RWPE2 (cell line): ENCODE measurements at regions not wholly inside any gene's neighbourhood (a gene's known extent, or its start where the extent isn't known, plus 50 kb on each side); places are given as distances from the start of the nearest gene placed in this dataset.

Experiments
- ATAC-seq: fragments of 200-7000 bp; cut with Tn5 transposase; 3 replicates; pipeline ENCODE4 v1.9.1; 2021; ENCODE audit warnings: low read depth
- DNase-seq: peaks from one replicate; pipeline ENCODE4 v3.0.0-alpha.2; 2020; ENCODE audit warnings: low spot score
- H3K27ac ChIP-seq: fragments of 450-650 bp; 2 replicates; pipeline ENCODE4 v1.5.1; 2017; ENCODE audit warnings: mild to moderate bottlenecking; ENCODE audit not compliant: poor library complexity, severe bottlenecking
- H3K27me3 ChIP-seq: fragments of 250-450 bp; sonication (Bioruptor Pico); 2 replicates; pipeline ENCODE4 v1.5.1; 2021; ENCODE audit warnings: mild to moderate bottlenecking, moderate library complexity; ENCODE audit not compliant: insufficient read depth, poor library complexity, severe bottlenecking
- H3K36me3 ChIP-seq: fragments of 250-450 bp; sonication (Bioruptor Pico); 2 replicates; pipeline ENCODE4 v1.5.1; 2020; ENCODE audit warnings: low read depth, mild to moderate bottlenecking, moderate library complexity
- H3K4me1 ChIP-seq: fragments of 250-450 bp; sonication (Bioruptor Pico); 2 replicates; pipeline ENCODE4 v1.5.1; 2021; ENCODE audit warnings: mild to moderate bottlenecking, moderate library complexity; ENCODE audit not compliant: insufficient read depth, poor library complexity, severe bottlenecking
- H3K4me3 ChIP-seq: fragments of 250-450 bp; sonication (Bioruptor Pico); 2 replicates; pipeline ENCODE4 v1.5.1; 2021; ENCODE audit warnings: mild to moderate bottlenecking, moderate library complexity; ENCODE audit not compliant: severe bottlenecking
- H3K9me3 ChIP-seq: fragments of 250-450 bp; sonication (Bioruptor Pico); 2 replicates; pipeline ENCODE4 v1.5.1; 2021; ENCODE audit warnings: mild to moderate bottlenecking, moderate library complexity; ENCODE audit not compliant: severe bottlenecking
- TF ChIP-seq, protein P1 (sequence below): fragments of 450-650 bp; IDR thresholded peaks from one replicate; pipeline ENCODE4 v1.5.1; 2017; ENCODE audit warnings: mild to moderate bottlenecking, moderate library complexity; ENCODE audit not compliant: poor library complexity, severe bottlenecking

DNA sequence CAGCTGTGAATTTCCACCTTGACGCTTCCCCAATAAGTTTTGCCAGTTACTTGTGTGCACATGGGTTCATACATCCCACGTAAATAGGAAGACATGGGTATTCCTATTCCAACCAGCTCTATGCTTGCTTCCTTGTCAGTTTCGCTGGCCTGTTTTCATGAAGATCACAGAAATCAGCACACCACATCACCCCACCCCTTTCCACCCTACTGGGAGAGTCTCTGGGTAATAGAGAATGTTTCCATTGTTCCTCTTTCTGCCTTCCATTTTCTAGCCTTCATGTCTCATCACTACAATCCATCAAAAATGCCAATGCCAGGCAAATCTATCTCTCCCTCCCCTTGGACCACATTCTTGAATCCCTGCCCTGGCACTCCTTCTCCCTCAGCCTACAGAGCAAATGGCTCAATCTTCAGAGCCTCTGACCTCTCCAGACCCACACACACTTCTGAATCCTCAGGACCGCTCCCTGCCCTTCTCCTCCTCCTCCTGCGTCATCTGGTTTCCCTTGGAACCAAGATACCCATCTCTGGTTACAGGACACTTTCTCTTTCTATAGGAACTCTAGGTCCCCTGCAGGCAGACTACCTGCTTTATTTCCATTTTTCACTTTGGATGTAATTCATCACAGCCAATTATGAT, 323.3 kb downstream of the DHX15 start:
- H3K9me3 ChIP-seq = no peaks in the 10 kb centered on the region
- H3K36me3 ChIP-seq = no peaks in the 10 kb centered on the region
- DNase-seq (no peak), ATAC-seq (no peak)
- H3K4me1 ChIP-seq = no peaks in the 10 kb centered on the region
- H3K27ac ChIP-seq = no peak overlapping the region
- no peaks in the 10 kb centered on the region for H3K27me3 ChIP-seq
- H3K4me3 ChIP-seq = no peak overlapping the region
- TF ChIP-seq, protein P1, sequence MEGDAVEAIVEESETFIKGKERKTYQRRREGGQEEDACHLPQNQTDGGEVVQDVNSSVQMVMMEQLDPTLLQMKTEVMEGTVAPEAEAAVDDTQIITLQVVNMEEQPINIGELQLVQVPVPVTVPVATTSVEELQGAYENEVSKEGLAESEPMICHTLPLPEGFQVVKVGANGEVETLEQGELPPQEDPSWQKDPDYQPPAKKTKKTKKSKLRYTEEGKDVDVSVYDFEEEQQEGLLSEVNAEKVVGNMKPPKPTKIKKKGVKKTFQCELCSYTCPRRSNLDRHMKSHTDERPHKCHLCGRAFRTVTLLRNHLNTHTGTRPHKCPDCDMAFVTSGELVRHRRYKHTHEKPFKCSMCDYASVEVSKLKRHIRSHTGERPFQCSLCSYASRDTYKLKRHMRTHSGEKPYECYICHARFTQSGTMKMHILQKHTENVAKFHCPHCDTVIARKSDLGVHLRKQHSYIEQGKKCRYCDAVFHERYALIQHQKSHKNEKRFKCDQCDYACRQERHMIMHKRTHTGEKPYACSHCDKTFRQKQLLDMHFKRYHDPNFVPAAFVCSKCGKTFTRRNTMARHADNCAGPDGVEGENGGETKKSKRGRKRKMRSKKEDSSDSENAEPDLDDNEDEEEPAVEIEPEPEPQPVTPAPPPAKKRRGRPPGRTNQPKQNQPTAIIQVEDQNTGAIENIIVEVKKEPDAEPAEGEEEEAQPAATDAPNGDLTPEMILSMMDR = no peak

DNA sequence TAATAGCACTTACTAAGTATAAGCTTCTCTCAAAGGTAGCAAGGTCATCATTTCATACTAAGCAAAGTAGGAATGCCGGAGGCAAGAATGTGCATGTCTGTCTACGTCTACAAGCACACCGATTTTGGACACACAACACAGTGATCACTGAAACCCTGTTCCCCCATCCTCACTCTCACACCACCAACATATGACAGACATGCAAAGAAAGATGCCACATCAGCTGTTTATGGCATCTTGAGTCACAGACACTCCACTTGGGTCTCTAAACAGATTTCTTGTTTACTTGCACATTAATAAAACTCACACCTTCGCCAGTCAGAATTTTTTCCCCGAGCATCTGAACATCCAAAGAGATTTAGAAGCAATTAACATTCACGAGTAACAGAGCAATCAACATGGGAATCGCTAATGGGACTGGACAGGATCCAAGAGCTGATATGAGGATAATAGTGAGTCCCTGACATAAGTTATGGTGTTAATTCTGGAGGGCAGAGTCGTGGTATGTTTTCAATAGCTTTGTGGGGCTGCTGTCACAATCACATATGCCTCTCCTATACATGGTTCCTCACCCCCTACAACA, 324.1 kb downstream of the DHX15 start:
- Histone ChIP-seq H3K4me3 (no peak overlapping the region), H3K9me3 (no peaks in the 10 kb centered on the region), H3K27me3 (no peaks in the 10 kb centered on the region), H3K27ac (no peak overlapping the region), H3K36me3 (no peaks in the 10 kb centered on the region), H3K4me1 (no peaks in the 10 kb centered on the region)
- TF ChIP-seq, protein P1 = no peak
- no peak for DNase-seq
- no peak for ATAC-seq

DNA sequence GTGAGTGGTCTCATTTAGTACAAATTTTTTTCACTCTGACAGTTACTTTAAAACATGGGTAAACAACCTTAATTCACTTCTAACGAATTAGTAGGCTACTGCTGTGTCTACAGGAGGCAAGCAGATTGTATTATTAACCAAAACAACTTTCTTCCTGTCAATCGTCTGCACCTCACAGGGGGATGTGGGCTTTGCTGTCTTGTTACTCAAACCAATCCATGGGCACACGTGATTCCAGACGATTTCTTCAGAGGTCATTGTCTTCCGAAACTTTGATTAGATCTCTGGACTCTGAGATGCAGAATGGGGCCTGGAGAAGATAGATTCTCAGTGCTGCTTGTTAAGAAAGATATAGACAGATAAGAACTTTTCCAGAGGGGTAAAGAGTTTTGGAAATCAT, 327.8 kb downstream of the DHX15 start:
- ATAC-seq (no peak), DNase-seq (no peak)
- no peaks in the 10 kb centered on the region for H3K36me3 ChIP-seq
- no peaks in the 10 kb centered on the region for H3K4me1 ChIP-seq
- no peak overlapping the region for H3K27ac ChIP-seq
- no peaks in the 10 kb centered on the region for H3K27me3 ChIP-seq
- no peaks in the 10 kb centered on the region for H3K9me3 ChIP-seq
- no peak overlapping the region for H3K4me3 ChIP-seq
- TF ChIP-seq, protein P1 = no peak

DNA sequence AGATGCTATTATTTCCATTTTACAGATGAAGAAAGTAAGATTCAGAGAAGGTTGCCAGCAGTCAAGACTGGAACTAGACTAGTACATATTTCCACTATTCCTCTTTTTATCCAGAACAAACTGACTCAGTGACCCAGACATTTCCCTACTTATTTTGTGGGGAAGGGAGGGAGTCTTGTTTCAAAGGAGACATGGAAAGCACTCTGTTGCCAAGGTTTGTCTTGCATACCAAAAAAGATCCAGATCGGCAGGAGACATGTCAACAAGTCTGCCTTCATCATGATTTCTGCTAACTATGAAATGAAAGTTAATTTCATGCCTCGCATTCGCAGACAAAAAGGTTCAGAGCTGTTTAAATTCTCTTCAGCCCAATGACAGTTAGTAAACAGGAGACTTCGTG, 328.3 kb downstream of the DHX15 start:
- Histone ChIP-seq H3K4me1 (no peaks in the 10 kb centered on the region), H3K27ac (no peak overlapping the region), H3K27me3 (no peaks in the 10 kb centered on the region), H3K4me3 (no peak overlapping the region), H3K36me3 (no peaks in the 10 kb centered on the region), H3K9me3 (no peaks in the 10 kb centered on the region)
- TF ChIP-seq, protein P1 = no peak
- DNase-seq (no peak), ATAC-seq (no peak)

DNA sequence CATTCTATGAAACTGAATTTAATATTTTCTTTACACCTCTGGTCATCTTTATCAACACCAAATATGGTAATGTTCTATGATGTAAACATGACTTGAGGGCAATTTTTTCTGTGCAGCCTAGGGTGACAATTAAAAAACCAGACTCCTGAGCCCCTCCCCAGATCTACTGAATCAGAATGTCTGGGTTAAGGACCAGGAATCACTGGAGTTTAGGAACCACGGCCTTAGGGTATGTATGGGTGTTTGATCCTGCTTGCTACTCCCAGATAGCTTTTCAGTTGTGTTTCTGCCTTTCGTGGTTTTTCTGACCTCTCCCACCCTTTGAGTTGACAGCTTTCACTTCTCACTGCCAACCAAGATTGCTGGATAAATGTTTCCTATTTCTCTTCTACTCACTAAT, 332.2 kb downstream of the DHX15 start:
- Histone ChIP-seq H3K27me3 (no peaks in the 10 kb centered on the region), H3K4me1 (no peaks in the 10 kb centered on the region), H3K9me3 (no peaks in the 10 kb centered on the region), H3K4me3 (no peak overlapping the region), H3K36me3 (no peaks in the 10 kb centered on the region), H3K27ac (no peak overlapping the region)
- DNase-seq = no peak
- TF ChIP-seq, protein P1 = no peak
- no peak for ATAC-seq
